ENCODE measurements at regions not wholly inside any gene's neighbourhood (a gene's known extent, or its start where the extent isn't known, plus 50 kb on each side); places are given as distances from the start of the nearest gene placed in this dataset.
"Not testable (repeated sequence)": the region's sequence is repeated elsewhere in the genome, so short reads cannot be mapped to it uniquely, and the experiment has no call there.

DNA sequence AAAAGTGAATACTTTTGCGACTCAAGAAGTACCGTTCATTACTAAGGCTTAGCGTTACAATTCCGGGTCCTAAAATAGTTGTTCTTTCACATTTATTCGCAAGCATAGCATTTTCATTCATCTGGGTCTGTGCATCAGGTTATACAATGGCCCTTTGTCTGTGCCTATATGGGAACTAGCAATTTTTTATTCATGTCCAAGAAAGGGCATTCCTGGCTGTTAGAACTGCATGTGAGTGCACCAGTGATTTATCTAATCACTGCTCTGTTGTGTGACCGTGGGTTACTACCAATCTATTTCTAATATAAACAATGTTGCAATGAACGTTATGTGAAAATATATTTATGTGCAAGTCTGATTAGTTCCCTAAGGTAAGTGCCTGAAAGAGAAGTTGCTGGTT is 63.8 kb downstream of the SPANXA1 start:
- FAIRE-seq: not testable (repeated sequence)

DNA sequence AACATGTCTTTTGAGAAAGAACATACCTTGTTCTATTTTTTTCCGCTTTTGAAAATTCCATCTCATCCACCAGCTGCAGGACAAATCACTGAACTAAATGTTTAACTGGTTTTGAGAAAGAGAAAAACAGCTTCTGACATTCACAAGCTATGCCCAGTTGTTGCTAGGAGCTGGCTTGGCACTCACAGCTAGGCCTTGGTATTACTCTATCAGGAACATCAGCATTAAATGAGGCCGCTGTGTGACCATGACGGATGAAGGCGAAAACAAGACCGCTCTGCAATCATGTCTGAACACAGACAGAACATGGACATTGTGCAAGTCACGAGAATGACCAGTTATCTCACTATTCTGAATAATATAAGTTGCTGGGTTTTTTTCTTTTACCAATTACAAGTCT is 108.8 kb downstream of the SPANXA1 start:
- 50 to 90% methylated on average over 1 to 4 of the region's 6 CpGs for WGBS, 2 donors
- DNase-seq; ATAC-seq; H3K27me3 ChIP-seq; FAIRE-seq; H3K36me3 ChIP-seq; H3K27ac ChIP-seq; H3K4me3 ChIP-seq; H3K9me3 ChIP-seq; H3K4me1 ChIP-seq; intact Hi-C loops (cut with DNase I): not testable (repeated sequence)

More for the DNA sequence above, 63.8 kb downstream of the SPANXA1 start:
- H3K4me1 ChIP-seq; H3K36me3 ChIP-seq; H3K27me3 ChIP-seq; H3K27ac ChIP-seq; ATAC-seq; H3K9me3 ChIP-seq; H3K4me3 ChIP-seq; DNase-seq; intact Hi-C loops (cut with DNase I): not testable (repeated sequence)
- whole genome bisulfite sequencing, 2 donors: 19% methylated on average over 3 of the region's 7 CpGs; no CpG with 5 or more reads in 1 of the 2 donors

DNA sequence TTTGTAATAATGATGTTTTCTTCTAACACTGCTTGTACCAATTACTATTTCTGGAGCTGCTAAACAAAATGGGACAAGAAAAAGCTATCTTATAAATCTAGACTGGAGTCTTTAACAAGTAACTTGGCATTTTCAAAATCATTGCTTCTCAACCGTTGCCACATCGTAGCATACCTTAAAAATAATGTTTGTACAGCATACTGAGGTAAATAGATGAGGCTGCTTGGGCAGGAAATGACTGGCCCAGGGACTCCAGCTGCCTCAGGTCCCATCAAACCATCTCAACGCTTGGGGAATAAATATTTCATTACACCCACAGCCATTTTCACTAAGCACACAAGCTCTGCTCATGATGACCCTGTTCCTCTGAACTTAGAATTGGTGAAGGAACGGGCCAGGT is 115.1 kb downstream of the SPANXA1 start:
- FAIRE-seq: no peak
- Histone ChIP-seq H3K27me3 (no peaks in the 10 kb centered on the region), H3K4me3 (no peak overlapping the region), H3K4me1 (no peaks in the 10 kb centered on the region), H3K9me3 (no peaks in the 10 kb centered on the region), H3K36me3 (no peaks in the 10 kb centered on the region), H3K27ac (no peak overlapping the region)
- intact Hi-C loops (cut with DNase I): no loop called here
- TF ChIP-seq, protein P1, sequence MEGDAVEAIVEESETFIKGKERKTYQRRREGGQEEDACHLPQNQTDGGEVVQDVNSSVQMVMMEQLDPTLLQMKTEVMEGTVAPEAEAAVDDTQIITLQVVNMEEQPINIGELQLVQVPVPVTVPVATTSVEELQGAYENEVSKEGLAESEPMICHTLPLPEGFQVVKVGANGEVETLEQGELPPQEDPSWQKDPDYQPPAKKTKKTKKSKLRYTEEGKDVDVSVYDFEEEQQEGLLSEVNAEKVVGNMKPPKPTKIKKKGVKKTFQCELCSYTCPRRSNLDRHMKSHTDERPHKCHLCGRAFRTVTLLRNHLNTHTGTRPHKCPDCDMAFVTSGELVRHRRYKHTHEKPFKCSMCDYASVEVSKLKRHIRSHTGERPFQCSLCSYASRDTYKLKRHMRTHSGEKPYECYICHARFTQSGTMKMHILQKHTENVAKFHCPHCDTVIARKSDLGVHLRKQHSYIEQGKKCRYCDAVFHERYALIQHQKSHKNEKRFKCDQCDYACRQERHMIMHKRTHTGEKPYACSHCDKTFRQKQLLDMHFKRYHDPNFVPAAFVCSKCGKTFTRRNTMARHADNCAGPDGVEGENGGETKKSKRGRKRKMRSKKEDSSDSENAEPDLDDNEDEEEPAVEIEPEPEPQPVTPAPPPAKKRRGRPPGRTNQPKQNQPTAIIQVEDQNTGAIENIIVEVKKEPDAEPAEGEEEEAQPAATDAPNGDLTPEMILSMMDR (IDR thresholded peaks at IDR 0.05): no peak
- 46 to 57% methylated on average over 4 of the region's 4 CpGs for WGBS, 2 donors
- DNase-seq: no peak
- no peak for ATAC-seq

DNA sequence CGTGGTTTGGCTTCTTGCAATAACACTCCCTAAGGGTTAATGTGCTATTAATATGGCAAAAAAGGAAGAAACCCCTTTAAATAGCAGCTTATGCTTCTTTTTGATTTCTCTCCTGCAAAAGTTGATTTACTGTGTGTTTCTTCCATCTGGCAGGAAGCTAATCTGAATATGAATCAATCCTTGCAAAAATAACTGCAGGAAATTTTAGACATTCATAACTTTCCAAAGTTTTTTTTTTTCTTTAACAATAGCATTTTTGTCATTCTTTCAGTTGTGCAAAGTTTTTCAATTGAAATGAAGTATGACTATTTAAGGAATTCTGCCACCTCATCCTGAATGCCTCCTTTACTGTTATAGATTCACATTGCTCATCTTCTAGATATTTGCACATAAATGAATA is 115.6 kb downstream of the SPANXA1 start:
- Histone ChIP-seq H3K27me3 (no peaks in the 10 kb centered on the region), H3K4me3 (no peak overlapping the region), H3K9me3 (no peaks in the 10 kb centered on the region), H3K36me3 (no peaks in the 10 kb centered on the region), H3K27ac (no peak overlapping the region), H3K4me1 (no peaks in the 10 kb centered on the region)
- TF ChIP-seq, protein P1 (IDR thresholded peaks at IDR 0.05): no peak
- FAIRE-seq (peak; percentile 5), ATAC-seq (no peak), DNase-seq (no peak)
- 17 to 43% methylated on average over 1 of the region's 1 CpG for WGBS, 2 donors
- intact Hi-C loops (cut with DNase I): no loop called here

DNA sequence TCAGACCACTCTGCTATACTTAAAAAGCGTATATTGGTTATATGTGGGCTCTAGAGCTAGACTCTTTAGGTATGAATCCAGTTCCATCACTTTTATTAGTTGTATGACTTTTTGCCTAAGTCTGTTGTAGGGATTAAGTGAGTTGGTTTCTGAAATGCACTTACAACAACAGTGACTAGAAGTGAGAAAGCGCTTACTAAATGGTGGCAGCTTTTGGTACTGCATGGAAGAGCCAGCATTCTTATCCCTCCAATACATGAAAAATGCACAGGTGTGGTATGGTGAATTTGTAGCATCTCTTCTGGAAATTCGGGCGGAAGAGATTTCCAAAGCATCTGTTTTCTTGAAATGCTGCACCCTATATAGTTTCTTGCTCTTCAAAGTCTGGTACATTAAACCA is 117.1 kb downstream of the SPANXA1 start:
- intact Hi-C loops (cut with DNase I): no loop called here
- Histone ChIP-seq H3K4me3 (no peak overlapping the region), H3K27ac (no peak overlapping the region), H3K27me3 (no peaks in the 10 kb centered on the region), H3K9me3 (no peaks in the 10 kb centered on the region), H3K36me3 (no peaks in the 10 kb centered on the region), H3K4me1 (no peaks in the 10 kb centered on the region)
- FAIRE-seq: no peak
- TF ChIP-seq, protein P1 (IDR thresholded peaks at IDR 0.05): peak in 1 of 4 donors; percentile 29
- no peak for DNase-seq
- ATAC-seq: no peak
- 58 to 61% methylated on average over 4 of the region's 4 CpGs for WGBS, 2 donors

DNA sequence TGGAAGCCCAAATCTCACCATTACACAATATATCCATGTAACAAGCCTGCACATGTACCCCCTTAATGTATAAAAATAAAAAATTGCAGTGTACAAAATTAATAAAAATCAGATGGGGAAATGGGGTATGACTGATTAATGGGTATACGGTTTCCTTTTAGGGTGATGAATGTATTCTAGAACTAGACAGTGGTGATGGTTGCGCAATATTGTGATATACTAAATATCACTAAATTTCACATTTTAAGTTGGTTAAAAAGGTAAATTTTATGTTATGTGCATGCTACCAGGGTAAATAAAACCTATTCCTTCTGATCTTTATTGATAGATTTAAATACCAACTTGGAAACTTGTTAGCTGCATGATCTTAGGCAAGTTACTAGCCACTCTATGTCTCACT is 129.4 kb downstream of the SPANXA1 start:
- H3K36me3 ChIP-seq: no peaks in the 10 kb centered on the region
- WGBS, 2 donors: 88 to 96% methylated on average over 2 of the region's 2 CpGs
- ATAC-seq: no peak
- no peaks in the 10 kb centered on the region for H3K9me3 ChIP-seq
- no peaks in the 10 kb centered on the region for H3K27me3 ChIP-seq
- no peak for FAIRE-seq
- DNase-seq: no peak
- no peaks in the 10 kb centered on the region for H3K4me1 ChIP-seq
- intact Hi-C loops (cut with DNase I): no loop called here
- H3K27ac ChIP-seq: no peak overlapping the region
- no peak overlapping the region for H3K4me3 ChIP-seq
- TF ChIP-seq, protein P1 (IDR thresholded peaks at IDR 0.05): no peak

Data from pancreas (tissue), 10 donors.